ENCODE measurements at regions not wholly inside any gene's neighbourhood (a gene's known extent, or its start where the extent isn't known, plus 50 kb on each side); places are given as distances from the start of the nearest gene placed in this dataset.

GRCh38 chr10:93165367-93165766 is 91.7 kb downstream of the CYP26A1 start (continued):
- TF ChIP-seq, protein P1, sequence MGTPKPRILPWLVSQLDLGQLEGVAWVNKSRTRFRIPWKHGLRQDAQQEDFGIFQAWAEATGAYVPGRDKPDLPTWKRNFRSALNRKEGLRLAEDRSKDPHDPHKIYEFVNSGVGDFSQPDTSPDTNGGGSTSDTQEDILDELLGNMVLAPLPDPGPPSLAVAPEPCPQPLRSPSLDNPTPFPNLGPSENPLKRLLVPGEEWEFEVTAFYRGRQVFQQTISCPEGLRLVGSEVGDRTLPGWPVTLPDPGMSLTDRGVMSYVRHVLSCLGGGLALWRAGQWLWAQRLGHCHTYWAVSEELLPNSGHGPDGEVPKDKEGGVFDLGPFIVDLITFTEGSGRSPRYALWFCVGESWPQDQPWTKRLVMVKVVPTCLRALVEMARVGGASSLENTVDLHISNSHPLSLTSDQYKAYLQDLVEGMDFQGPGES (IDR thresholded peaks at IDR 0.05; ENCODE audit: low read depth, low read length) = no peak
- TF ChIP-seq MAX (IDR thresholded peaks at IDR 0.05; ENCODE audit: low read depth) (no peak), NRF1 (IDR thresholded peaks at IDR 0.05; ENCODE audit: low read depth, low read length) (no peak), SMC3 (IDR thresholded peaks at IDR 0.05; ENCODE audit: low read depth, low read length) (no peak), CTCF (IDR thresholded peaks at IDR 0.05) (no peak), YY1 (IDR thresholded peaks at IDR 0.05; ENCODE audit: low read depth) (no peak), TCF12 (IDR thresholded peaks at IDR 0.05) (no peak)
- TF ChIP-seq, protein P2, sequence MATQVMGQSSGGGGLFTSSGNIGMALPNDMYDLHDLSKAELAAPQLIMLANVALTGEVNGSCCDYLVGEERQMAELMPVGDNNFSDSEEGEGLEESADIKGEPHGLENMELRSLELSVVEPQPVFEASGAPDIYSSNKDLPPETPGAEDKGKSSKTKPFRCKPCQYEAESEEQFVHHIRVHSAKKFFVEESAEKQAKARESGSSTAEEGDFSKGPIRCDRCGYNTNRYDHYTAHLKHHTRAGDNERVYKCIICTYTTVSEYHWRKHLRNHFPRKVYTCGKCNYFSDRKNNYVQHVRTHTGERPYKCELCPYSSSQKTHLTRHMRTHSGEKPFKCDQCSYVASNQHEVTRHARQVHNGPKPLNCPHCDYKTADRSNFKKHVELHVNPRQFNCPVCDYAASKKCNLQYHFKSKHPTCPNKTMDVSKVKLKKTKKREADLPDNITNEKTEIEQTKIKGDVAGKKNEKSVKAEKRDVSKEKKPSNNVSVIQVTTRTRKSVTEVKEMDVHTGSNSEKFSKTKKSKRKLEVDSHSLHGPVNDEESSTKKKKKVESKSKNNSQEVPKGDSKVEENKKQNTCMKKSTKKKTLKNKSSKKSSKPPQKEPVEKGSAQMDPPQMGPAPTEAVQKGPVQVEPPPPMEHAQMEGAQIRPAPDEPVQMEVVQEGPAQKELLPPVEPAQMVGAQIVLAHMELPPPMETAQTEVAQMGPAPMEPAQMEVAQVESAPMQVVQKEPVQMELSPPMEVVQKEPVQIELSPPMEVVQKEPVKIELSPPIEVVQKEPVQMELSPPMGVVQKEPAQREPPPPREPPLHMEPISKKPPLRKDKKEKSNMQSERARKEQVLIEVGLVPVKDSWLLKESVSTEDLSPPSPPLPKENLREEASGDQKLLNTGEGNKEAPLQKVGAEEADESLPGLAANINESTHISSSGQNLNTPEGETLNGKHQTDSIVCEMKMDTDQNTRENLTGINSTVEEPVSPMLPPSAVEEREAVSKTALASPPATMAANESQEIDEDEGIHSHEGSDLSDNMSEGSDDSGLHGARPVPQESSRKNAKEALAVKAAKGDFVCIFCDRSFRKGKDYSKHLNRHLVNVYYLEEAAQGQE (IDR thresholded peaks at IDR 0.05; ENCODE audit: low read depth, low read length) = no peak

GRCh38 chr10:93166134-93166533 is 92.4 kb downstream of the CYP26A1 start:
- no peaks in the 10 kb centered on the region for H3K79me2 ChIP-seq (ENCODE audit: insufficient read depth)
- 48% methylated on average over 3 of the region's 4 CpGs for WGBS (ENCODE audit: low lambda C conversion rate)
- no peak overlapping the region for H3K4me3 ChIP-seq (ENCODE audit: low read depth in 2 of 2, low read length in 1 of 2)
- H3F3A ChIP-seq (replicated peaks; ENCODE audit: insufficient read depth) = no peaks in the 10 kb centered on the region
- H3K4me1 ChIP-seq (ENCODE audit: control insufficient read depth in 1 of 2, insufficient read depth in 2 of 2, low read depth in 1 of 2, low read length in 1 of 2) = no peaks in the 10 kb centered on the region
- TF ChIP-seq, protein P3, sequence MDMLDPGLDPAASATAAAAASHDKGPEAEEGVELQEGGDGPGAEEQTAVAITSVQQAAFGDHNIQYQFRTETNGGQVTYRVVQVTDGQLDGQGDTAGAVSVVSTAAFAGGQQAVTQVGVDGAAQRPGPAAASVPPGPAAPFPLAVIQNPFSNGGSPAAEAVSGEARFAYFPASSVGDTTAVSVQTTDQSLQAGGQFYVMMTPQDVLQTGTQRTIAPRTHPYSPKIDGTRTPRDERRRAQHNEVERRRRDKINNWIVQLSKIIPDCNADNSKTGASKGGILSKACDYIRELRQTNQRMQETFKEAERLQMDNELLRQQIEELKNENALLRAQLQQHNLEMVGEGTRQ (IDR thresholded peaks at IDR 0.05; ENCODE audit: borderline replicate concordance, low read depth, low read length) = no peak
- TF ChIP-seq USF1 (IDR thresholded peaks at IDR 0.05; ENCODE audit: borderline replicate concordance, low read depth) = no peak
- TF ChIP-seq, protein P1 (IDR thresholded peaks at IDR 0.05; ENCODE audit: low read depth, low read length) = no peak
- no peak for TF ChIP-seq GABPA (IDR thresholded peaks at IDR 0.05; ENCODE audit: low read depth)
- TF ChIP-seq MXI1 (IDR thresholded peaks at IDR 0.05; ENCODE audit: low read depth, low read length) = no peak
- no peak for TF ChIP-seq FOSL2 (IDR thresholded peaks at IDR 0.05; ENCODE audit: borderline replicate concordance, low read depth)
- no peak for TF ChIP-seq POLR2AphosphoS5 (IDR thresholded peaks at IDR 0.05; ENCODE audit: low read depth, low read length)
- no peaks in the 10 kb centered on the region for H3K36me3 ChIP-seq (replicated peaks in 1 of 2; ENCODE audit: control insufficient read depth in 1 of 2, insufficient read depth in 2 of 2, low read length in 1 of 2)
- no peaks in the 10 kb centered on the region for H3K27me3 ChIP-seq (ENCODE audit: insufficient read depth)
- H4K20me1 ChIP-seq (ENCODE audit: insufficient read depth) = no peaks in the 10 kb centered on the region
- peaks cover 10% of the 10 kb centered on the region; the same call in 1 of the 2 replicates for H3K9me3 ChIP-seq
- DNase-seq = no peak
- POLR2A ChIA-PET = no interaction called here
- no peak overlapping the region for H2AFZ ChIP-seq (ENCODE audit: low read depth)
- CTCF ChIA-PET = interaction anchor here (1.1 kb wide), 1 partner anchor 344 kb away, joined by 3 read pairs; no protein-coding TSS in a partner anchor
- no peak overlapping the region for H3K27ac ChIP-seq (ENCODE audit: low read depth in 2 of 2, low read length in 1 of 2)
- H3K9ac ChIP-seq = no peak overlapping the region
- no peaks in the 10 kb centered on the region for H3K9me2 ChIP-seq
- H3K4me2 ChIP-seq = no peak overlapping the region
